ENCODE measurements at regions not wholly inside any gene's neighbourhood (a gene's known extent, or its start where the extent isn't known, plus 50 kb on each side); places are given as distances from the start of the nearest gene placed in this dataset.

GRCh38 chr3:153855772-153856171 lies 265.4 kb upstream of the ARHGEF26 start:
- H3K9me3 ChIP-seq (replicated peaks; ENCODE audit: control insufficient read depth, insufficient read depth, low read length): no peaks in the 10 kb centered on the region
- no peaks in the 10 kb centered on the region for H4K20me1 ChIP-seq (ENCODE audit: control insufficient read depth, insufficient read depth)
- in situ Hi-C loops (cut with MboI) (no loop called here), intact Hi-C loops (cut with micrococcal nuclease; ENCODE audit: unreplicated experiment) (loop anchor here (1.0 to 5.0 kb wide), 4 partner anchors 42 to 162 kb away; no protein-coding TSS in a partner anchor)
- peak; percentile 88 for ATAC-seq
- no peaks in the 10 kb centered on the region for H3K79me2 ChIP-seq (ENCODE audit: control insufficient read depth, insufficient read depth, low read length)
- no peaks in the 10 kb centered on the region for H3K4me1 ChIP-seq (ENCODE audit: control insufficient read depth, insufficient read depth, low read length)
- H3K4me3 ChIP-seq: no peak overlapping the region
- SMC1A ChIA-PET (ENCODE audit: uncharacterized antibody, unreplicated experiment): interaction anchor here (0.8 to 2.1 kb wide), 6 partner anchors 31 to 115 kb away, joined by 3 to 27 read pairs (median 4); no protein-coding TSS in a partner anchor
- H3K27me3 ChIP-seq (replicated peaks in 1 of 2; ENCODE audit: control insufficient read depth in 2 of 2, insufficient read depth in 2 of 2, low read length in 1 of 2): no peaks in the 10 kb centered on the region; a peak in 1 of 4 replicates
- RAD21 ChIA-PET (ENCODE audit: unreplicated experiment): interaction anchor here (0.6 to 1.2 kb wide), 3 partner anchors 37 to 398 kb away, joined by 3 to 6 read pairs (median 3); no protein-coding TSS in a partner anchor
- no TSS peak for BruUV-seq (replicated peaks)
- 25% methylated on average over 1 of the region's 1 CpG for WGBS (ENCODE audit: insufficient coverage, insufficient replicate concordance, low lambda C conversion rate, missing lambda C conversion rate)
- H2AFZ ChIP-seq (ENCODE audit: control insufficient read depth, low read depth, low read length): no peak overlapping the region
- no peak overlapping the region for H3K4me2 ChIP-seq (ENCODE audit: control insufficient read depth, insufficient read depth)
- no peaks in the 10 kb centered on the region for H3K36me3 ChIP-seq (ENCODE audit: control insufficient read depth in 2 of 2, insufficient read depth in 2 of 2, low read length in 1 of 2)
- no peak for FAIRE-seq
- POLR2A ChIA-PET: no interaction called here
- CTCF ChIA-PET: interaction anchor here (0.6 to 4.1 kb wide), 12 partner anchors 13 to 400 kb away, joined by 3 to 46 read pairs (median 4); no protein-coding TSS in a partner anchor
- no peak overlapping the region for H3K9ac ChIP-seq (ENCODE audit: control insufficient read depth, insufficient read depth, low read length)
- no peak overlapping the region for H3K27ac ChIP-seq (ENCODE audit: control insufficient read depth, insufficient read depth)
- DNase-seq (ENCODE audit: low read depth, low spot score): no peak
- TF ChIP-seq YY1 (IDR thresholded peaks at IDR 0.05; ENCODE audit: low read depth, low read length) (no peak), ZNF24 (IDR thresholded peaks at IDR 0.05) (no peak), FOXK2 (IDR thresholded peaks at IDR 0.05) (no peak), TAF1 (IDR thresholded peaks at IDR 0.05; ENCODE audit: borderline replicate concordance, low read depth, low read length) (no peak), KAT2A (conservative IDR thresholded peaks at IDR 0.05; ENCODE audit: control insufficient read depth, low read depth, low read length) (no peak), CBX3 (IDR thresholded peaks at IDR 0.05; ENCODE audit: borderline replicate concordance, low read depth) (no peak), SMC3 (IDR thresholded peaks at IDR 0.05; ENCODE audit: borderline replicate concordance, low read length) (peak; percentile 26; the same call in 1 of the 2 replicates), RAD21 (IDR thresholded peaks at IDR 0.05; ENCODE audit: insufficient read depth, low read depth, low read length) (0 out of 2 replicates have a peak, but pooled peaks have one; percentile 34), ASH2L (IDR thresholded peaks at IDR 0.05; ENCODE audit: borderline replicate concordance, low read depth) (no peak), IKZF1 (conservative IDR thresholded peaks at IDR 0.05) (no peak), TBL1XR1 (IDR thresholded peaks at IDR 0.05; ENCODE audit: low read depth, low read length) (no peak), PBX3 (IDR thresholded peaks at IDR 0.05; ENCODE audit: insufficient replicate concordance, low read depth, low read length) (no peak)
- TF ChIP-seq, protein P1, sequence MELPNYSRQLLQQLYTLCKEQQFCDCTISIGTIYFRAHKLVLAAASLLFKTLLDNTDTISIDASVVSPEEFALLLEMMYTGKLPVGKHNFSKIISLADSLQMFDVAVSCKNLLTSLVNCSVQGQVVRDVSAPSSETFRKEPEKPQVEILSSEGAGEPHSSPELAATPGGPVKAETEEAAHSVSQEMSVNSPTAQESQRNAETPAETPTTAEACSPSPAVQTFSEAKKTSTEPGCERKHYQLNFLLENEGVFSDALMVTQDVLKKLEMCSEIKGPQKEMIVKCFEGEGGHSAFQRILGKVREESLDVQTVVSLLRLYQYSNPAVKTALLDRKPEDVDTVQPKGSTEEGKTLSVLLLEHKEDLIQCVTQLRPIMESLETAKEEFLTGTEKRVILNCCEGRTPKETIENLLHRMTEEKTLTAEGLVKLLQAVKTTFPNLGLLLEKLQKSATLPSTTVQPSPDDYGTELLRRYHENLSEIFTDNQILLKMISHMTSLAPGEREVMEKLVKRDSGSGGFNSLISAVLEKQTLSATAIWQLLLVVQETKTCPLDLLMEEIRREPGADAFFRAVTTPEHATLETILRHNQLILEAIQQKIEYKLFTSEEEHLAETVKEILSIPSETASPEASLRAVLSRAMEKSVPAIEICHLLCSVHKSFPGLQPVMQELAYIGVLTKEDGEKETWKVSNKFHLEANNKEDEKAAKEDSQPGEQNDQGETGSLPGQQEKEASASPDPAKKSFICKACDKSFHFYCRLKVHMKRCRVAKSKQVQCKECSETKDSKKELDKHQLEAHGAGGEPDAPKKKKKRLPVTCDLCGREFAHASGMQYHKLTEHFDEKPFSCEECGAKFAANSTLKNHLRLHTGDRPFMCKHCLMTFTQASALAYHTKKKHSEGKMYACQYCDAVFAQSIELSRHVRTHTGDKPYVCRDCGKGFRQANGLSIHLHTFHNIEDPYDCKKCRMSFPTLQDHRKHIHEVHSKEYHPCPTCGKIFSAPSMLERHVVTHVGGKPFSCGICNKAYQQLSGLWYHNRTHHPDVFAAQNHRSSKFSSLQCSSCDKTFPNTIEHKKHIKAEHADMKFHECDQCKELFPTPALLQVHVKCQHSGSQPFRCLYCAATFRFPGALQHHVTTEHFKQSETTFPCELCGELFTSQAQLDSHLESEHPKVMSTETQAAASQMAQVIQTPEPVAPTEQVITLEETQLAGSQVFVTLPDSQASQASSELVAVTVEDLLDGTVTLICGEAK (IDR thresholded peaks at IDR 0.05; ENCODE audit: borderline replicate concordance): no peak
- TF ChIP-seq, protein P2, sequence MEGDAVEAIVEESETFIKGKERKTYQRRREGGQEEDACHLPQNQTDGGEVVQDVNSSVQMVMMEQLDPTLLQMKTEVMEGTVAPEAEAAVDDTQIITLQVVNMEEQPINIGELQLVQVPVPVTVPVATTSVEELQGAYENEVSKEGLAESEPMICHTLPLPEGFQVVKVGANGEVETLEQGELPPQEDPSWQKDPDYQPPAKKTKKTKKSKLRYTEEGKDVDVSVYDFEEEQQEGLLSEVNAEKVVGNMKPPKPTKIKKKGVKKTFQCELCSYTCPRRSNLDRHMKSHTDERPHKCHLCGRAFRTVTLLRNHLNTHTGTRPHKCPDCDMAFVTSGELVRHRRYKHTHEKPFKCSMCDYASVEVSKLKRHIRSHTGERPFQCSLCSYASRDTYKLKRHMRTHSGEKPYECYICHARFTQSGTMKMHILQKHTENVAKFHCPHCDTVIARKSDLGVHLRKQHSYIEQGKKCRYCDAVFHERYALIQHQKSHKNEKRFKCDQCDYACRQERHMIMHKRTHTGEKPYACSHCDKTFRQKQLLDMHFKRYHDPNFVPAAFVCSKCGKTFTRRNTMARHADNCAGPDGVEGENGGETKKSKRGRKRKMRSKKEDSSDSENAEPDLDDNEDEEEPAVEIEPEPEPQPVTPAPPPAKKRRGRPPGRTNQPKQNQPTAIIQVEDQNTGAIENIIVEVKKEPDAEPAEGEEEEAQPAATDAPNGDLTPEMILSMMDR (IDR thresholded peaks at IDR 0.05 in 2 of 3, conservative IDR thresholded peaks at IDR 0.05 in 1 of 3; ENCODE audit: control insufficient read depth in 2 of 3, extremely low read depth in 1 of 3, insufficient read depth in 1 of 3, low read depth in 3 of 3, low read length in 3 of 3): peak; percentile 25 to 35 (median 28); a peak in 3 of 6 replicates

Measured in GM12878 (cell line).